H1 (cell line): ENCODE measurements at regions not wholly inside any gene's neighbourhood (a gene's known extent, or its start where the extent isn't known, plus 50 kb on each side); places are given as distances from the start of the nearest gene placed in this dataset.

Experiments used
- CTCF ChIA-PET: fragments of 300-600 bp; sonication (Branson Sonifier 250); formaldehyde crosslinking; loops from one replicate; lab custom pipeline; 2021; ENCODE audit not compliant: partially characterized antibody; lab: Charles Lee
- POLR2A ChIA-PET: fragments of 300-600 bp; sonication (Branson Sonifier 250); formaldehyde crosslinking; loops from one replicate; lab custom pipeline; 2021; ENCODE audit warnings: inconsistent platforms; ENCODE audit not compliant: partially characterized antibody; lab: Charles Lee
- DNase-seq, 2 experiments: peaks; one replicate each; pipeline versions ENCODE4 v3.0.0 to v3.0.0-alpha.2; 2010 to 2022; ENCODE audit warnings: low spot score in 2 of 2, low read depth in 1 of 2, mixed read lengths in 1 of 2
- FAIRE-seq: peaks from 2 replicates; lab custom pipeline; 2011; peaks lifted over from hg19 to GRCh38; lab: Jason Lieb, UNC
- H2AFZ ChIP-seq: 2 replicates; pipeline ENCODE4 v1.8.1; 2012; ENCODE audit warnings: low read length, inconsistent platforms
- H2AK5ac ChIP-seq: 2 replicates; pipeline ENCODE4 v1.6.1; 2013; ENCODE audit warnings: low read depth, low read length
- H2BK120ac ChIP-seq: replicated peaks from 2 replicates; pipeline ENCODE3; 2013; ENCODE audit warnings: low read depth, low read length, inconsistent platforms
- H2BK12ac ChIP-seq: 2 replicates; pipeline ENCODE4 v1.6.1; 2013; ENCODE audit warnings: low read depth, low read length
- H2BK15ac ChIP-seq: 2 replicates; pipeline ENCODE4 v1.6.1; 2013; ENCODE audit warnings: low read length
- H2BK20ac ChIP-seq: 2 replicates; pipeline ENCODE4 v1.6.1; 2013; ENCODE audit warnings: low read length
- H2BK5ac ChIP-seq: 2 replicates; pipeline ENCODE4 v1.6.1; 2013; ENCODE audit warnings: low read depth, low read length
- H3K14ac ChIP-seq: 2 replicates; pipeline ENCODE4 v1.6.1; 2013; ENCODE audit warnings: inconsistent platforms; ENCODE audit not compliant: insufficient read length
- H3K18ac ChIP-seq: 2 replicates; pipeline ENCODE4 v1.6.1; 2013; ENCODE audit warnings: low read length; ENCODE audit errors: extremely low read depth
- H3K23ac ChIP-seq: 2 replicates; pipeline ENCODE4 v1.6.1; 2013; ENCODE audit warnings: inconsistent platforms; ENCODE audit not compliant: insufficient read length
- H3K23me2 ChIP-seq: 2 replicates; pipeline ENCODE4 v1.6.1; 2013; ENCODE audit warnings: low read depth, low read length
- H3K27ac ChIP-seq: 2 replicates; pipeline ENCODE4 v1.6.1; 2011; ENCODE audit warnings: low read depth, low read length, inconsistent platforms
- H3K27me3 ChIP-seq, 4 experiments: replicated peaks in 1 of 4; 1 replicate in 1 of 4; 2 replicates in 3 of 4; pipeline versions ENCODE4 v1.6.1 to v1.8.1; 2011 to 2013; ENCODE audit warnings: low read length in 3 of 4, mild to moderate bottlenecking in 3 of 4, inconsistent platforms in 2 of 4, mixed read lengths in 2 of 4, moderate library complexity in 1 of 4; ENCODE audit not compliant: control insufficient read depth in 3 of 4, insufficient read depth in 3 of 4; ENCODE audit errors: extremely low read depth in 1 of 4
- H3K36me3 ChIP-seq, 4 experiments: 2 replicates each; pipeline versions ENCODE4 v1.6.1 to v1.8.1; 2011 to 2013; ENCODE audit warnings: mild to moderate bottlenecking in 4 of 4, low read length in 3 of 4, moderate library complexity in 2 of 4, control low read depth in 1 of 4, inconsistent platforms in 1 of 4; ENCODE audit not compliant: insufficient read depth in 4 of 4, control insufficient read depth in 2 of 4
- H3K4ac ChIP-seq: replicated peaks from 2 replicates; pipeline ENCODE3; 2013; ENCODE audit warnings: low read length, low read depth, mixed read lengths, inconsistent platforms; ENCODE audit not compliant: insufficient read length
- H3K4me1 ChIP-seq, 4 experiments: replicated peaks in 1 of 4; 1 replicate in 1 of 4; 2 replicates in 3 of 4; pipeline versions ENCODE4 v1.6.1 to v1.8.1; 2011 to 2013; ENCODE audit warnings: low read length in 3 of 4, inconsistent platforms in 2 of 4, mixed read lengths in 1 of 4; ENCODE audit not compliant: insufficient read depth in 4 of 4, control insufficient read depth in 3 of 4
- H3K4me2 ChIP-seq, 2 experiments: 2 replicates each; pipeline versions ENCODE4 v1.6.1 to v1.8.1; 2011 to 2013; ENCODE audit warnings: low read depth in 2 of 2, low read length in 2 of 2, control low read depth in 1 of 2, inconsistent platforms in 1 of 2, mild to moderate bottlenecking in 1 of 2; ENCODE audit not compliant: insufficient read depth in 1 of 2
- H3K4me3 ChIP-seq, 4 experiments: fragments of 200-600, 300-600 bp in 1 of 4; sonication (generic), shearing (Covaris generic), sonication (Bioruptor Twin) in 1 of 4; 2 replicates each; pipeline versions ENCODE4 v1.5.1 to v1.8.1; 2011 to 2016; ENCODE audit warnings: low read length in 4 of 4, low read depth in 3 of 4, control low read depth in 2 of 4, inconsistent platforms in 2 of 4, mild to moderate bottlenecking in 2 of 4, mixed read lengths in 1 of 4, moderate library complexity in 1 of 4; ENCODE audit not compliant: insufficient read depth in 2 of 4; ENCODE audit errors: extremely low read depth in 1 of 4
- H3K56ac ChIP-seq: replicated peaks from 2 replicates; pipeline ENCODE3; 2013; ENCODE audit warnings: low read depth, mild to moderate bottlenecking, mixed read lengths, low read length, inconsistent platforms; ENCODE audit not compliant: insufficient read length
- H3K79me1 ChIP-seq: 2 replicates; pipeline ENCODE4 v1.6.1; 2013; ENCODE audit warnings: low read depth, low read length, control low read depth
- H3K79me2 ChIP-seq, 2 experiments: 2 replicates each; pipeline versions ENCODE4 v1.6.1 to v1.8.1; 2012 to 2013; ENCODE audit warnings: low read length in 2 of 2, mild to moderate bottlenecking in 2 of 2, inconsistent platforms in 1 of 2; ENCODE audit not compliant: insufficient read depth in 2 of 2, control insufficient read depth in 1 of 2
- H3K9ac ChIP-seq, 4 experiments: replicated peaks in 1 of 4; 1 replicate in 1 of 4; 2 replicates in 3 of 4; pipeline versions ENCODE4 v1.6.1 to v1.8.1; 2011 to 2013; ENCODE audit warnings: low read depth in 3 of 4, low read length in 3 of 4, control low read depth in 2 of 4, mild to moderate bottlenecking in 2 of 4, moderate library complexity in 2 of 4, inconsistent platforms in 1 of 4; ENCODE audit errors: extremely low read depth in 1 of 4
- H3K9me3 ChIP-seq, 2 experiments: 2 replicates each; pipeline versions ENCODE4 v1.6.1 to v1.8.1; 2012 to 2013; ENCODE audit warnings: mild to moderate bottlenecking in 2 of 2, moderate library complexity in 2 of 2, control low read depth in 1 of 2, inconsistent platforms in 1 of 2, low read depth in 1 of 2, low read length in 1 of 2, mixed read lengths in 1 of 2; ENCODE audit not compliant: insufficient read depth in 2 of 2
- H4K20me1 ChIP-seq, 2 experiments: replicated peaks in 1 of 2; 2 replicates each; pipeline versions ENCODE3 to v1.8.1; 2011 to 2013; ENCODE audit warnings: inconsistent platforms in 2 of 2, low read length in 2 of 2, mild to moderate bottlenecking in 1 of 2; ENCODE audit not compliant: insufficient read depth in 2 of 2, control insufficient read depth in 1 of 2
- H4K5ac ChIP-seq: 2 replicates; pipeline ENCODE4 v1.6.1; 2013; ENCODE audit warnings: low read length, low read depth, mixed read lengths, inconsistent platforms; ENCODE audit not compliant: insufficient read length
- H4K8ac ChIP-seq: 2 replicates; pipeline ENCODE4 v1.8.0; 2013; ENCODE audit warnings: mild to moderate bottlenecking, moderate library complexity, low read length, inconsistent platforms; ENCODE audit not compliant: insufficient read depth; ENCODE audit errors: extremely low read depth
- H4K91ac ChIP-seq: replicated peaks from 2 replicates; pipeline ENCODE3; 2013; ENCODE audit warnings: low read length, mixed read lengths, inconsistent platforms; ENCODE audit not compliant: insufficient read length
- GTF2F1 ChIP-seq: IDR thresholded peaks from 2 replicates; pipeline ENCODE4 v1.6.1; 2012; ENCODE audit warnings: low read depth, low read length, improper control_type of control experiment, borderline replicate concordance
- TBP ChIP-seq: IDR thresholded peaks from 2 replicates; pipeline ENCODE4 v1.6.1; 2011; ENCODE audit warnings: low read depth, low read length, improper control_type of control experiment
- WGBS, 2 experiments: shearing (Covaris generic) in 1 of 2; methylation state at CpG; one replicate each; pipeline versions ENCODE4 v1.1.6 to v1.1.7; 2013 to 2015; ENCODE audit warnings: low lambda C conversion rate in 2 of 2, mixed read lengths in 2 of 2, inconsistent platforms in 1 of 2, low coverage in 1 of 2, missing lambda C conversion rate in 1 of 2; ENCODE audit not compliant: insufficient replicate concordance in 2 of 2, insufficient coverage in 1 of 2, insufficient read length in 1 of 2; ENCODE audit errors: extremely low coverage in 1 of 2, missing lambda C conversion rate in 1 of 2; 5-methylcytosine and 5-hydroxymethylcytosine counted together

GRCh38 chr4:176618138-176618537 lies 174.6 kb downstream of the VEGFC start:
- Histone ChIP-seq H3K4me3 (no peak overlapping the region), H3K14ac (no peak overlapping the region), H4K91ac (no peak overlapping the region), H2BK120ac (no peak overlapping the region), H3K23ac (no peak overlapping the region), H2AK5ac (no peak overlapping the region), H2AFZ (no peak overlapping the region), H3K27ac (no peak overlapping the region), H3K4ac (no peak overlapping the region), H3K4me1 (no peaks in the 10 kb centered on the region), H2BK12ac (no peak overlapping the region), H3K56ac (no peak overlapping the region), H3K79me1 (no peaks in the 10 kb centered on the region), H4K5ac (no peak overlapping the region), H3K9ac (no peak overlapping the region), H2BK20ac (no peak overlapping the region), H3K9me3 (no peaks in the 10 kb centered on the region), H3K18ac (no peak overlapping the region), H3K79me2 (no peaks in the 10 kb centered on the region), H3K36me3 (no peaks in the 10 kb centered on the region), H3K4me2 (no peak overlapping the region), H3K27me3 (no peaks in the 10 kb centered on the region), H4K20me1 (no peaks in the 10 kb centered on the region), H3K23me2 (no peaks in the 10 kb centered on the region), H2BK15ac (no peak overlapping the region), H2BK5ac (no peak overlapping the region), H4K8ac (no peak overlapping the region)
- no peak for TF ChIP-seq GTF2F1
- TF ChIP-seq TBP, result no peak
- no peak for DNase-seq
- FAIRE-seq, result no peak
- ChIA-PET CTCF (no interaction called here), POLR2A (no interaction called here)
- 86% methylated on average over 1 of the region's 1 CpG; no CpG with 5 or more reads in 1 of the 2 experiments for WGBS, 2 experiments
